GM23338 (cell line): ENCODE measurements at regions not wholly inside any gene's neighbourhood (a gene's known extent, or its start where the extent isn't known, plus 50 kb on each side); places are given as distances from the start of the nearest gene placed in this dataset.

Source experiments
- CREB1 ChIP-seq: fragments of 250-450 bp; sonication (Bioruptor Pico); IDR thresholded peaks from 2 replicates; pipeline ENCODE4 v1.5.0; 2020; ENCODE audit warnings: low read depth, mild to moderate bottlenecking, moderate library complexity
- EZH2 ChIP-seq: fragments of 200-600 bp; sonication (generic); IDR thresholded peaks from one replicate; pipeline ENCODE4 v1.8.0; 2017; ENCODE audit warnings: antibody characterized with exemption, mild to moderate bottlenecking, low read depth; ENCODE audit not compliant: unreplicated experiment
- JUNB ChIP-seq: IDR thresholded peaks from one replicate; pipeline ENCODE4 v1.6.1; 2016; ENCODE audit warnings: antibody characterized with exemption; ENCODE audit not compliant: unreplicated experiment
- POLR2AphosphoS5 ChIP-seq: IDR thresholded peaks from 2 replicates; pipeline ENCODE4 v1.6.1; 2016; ENCODE audit warnings: antibody characterized with exemption, low read depth
- TF ChIP-seq, protein P1 (sequence below), 2 experiments: fragments of 200-600 bp in 1 of 2; sonication (generic) in 1 of 2; conservative IDR thresholded peaks; 2 replicates each; pipeline versions ENCODE4 v1.5.1 to v1.6.1; 2016 to 2017; ENCODE audit warnings: antibody characterized with exemption in 2 of 2, low read depth in 2 of 2, mild to moderate bottlenecking in 2 of 2, moderate library complexity in 1 of 2
- TF ChIP-seq, protein P2 (sequence below): IDR thresholded peaks from one replicate; pipeline ENCODE4 v1.6.1; 2018; ENCODE audit warnings: antibody characterized with exemption; ENCODE audit not compliant: unreplicated experiment

DNA sequence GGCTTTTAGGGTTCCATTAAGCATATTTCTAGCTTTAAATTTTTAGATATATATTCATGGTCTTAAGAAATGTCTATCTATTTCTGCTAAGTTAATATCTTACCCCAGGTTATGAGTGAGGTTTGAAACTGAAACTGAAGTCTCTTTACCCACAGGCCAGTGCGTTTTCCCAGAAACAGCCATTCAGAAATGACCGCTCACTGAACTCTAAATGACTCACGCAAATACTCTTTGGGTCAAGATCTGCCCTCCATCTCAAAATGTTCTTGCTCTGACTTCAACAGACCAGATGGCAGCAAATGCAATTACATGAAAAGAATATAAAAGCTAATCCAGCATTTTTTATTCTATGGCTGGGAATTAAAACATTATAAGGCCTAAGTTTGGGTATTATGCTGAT lies 315.2 kb downstream of the TDRD15 start:
- TF ChIP-seq POLR2AphosphoS5 (no peak), CREB1 (no peak), EZH2 (no peak), JUNB (no peak)
- TF ChIP-seq, protein P1, sequence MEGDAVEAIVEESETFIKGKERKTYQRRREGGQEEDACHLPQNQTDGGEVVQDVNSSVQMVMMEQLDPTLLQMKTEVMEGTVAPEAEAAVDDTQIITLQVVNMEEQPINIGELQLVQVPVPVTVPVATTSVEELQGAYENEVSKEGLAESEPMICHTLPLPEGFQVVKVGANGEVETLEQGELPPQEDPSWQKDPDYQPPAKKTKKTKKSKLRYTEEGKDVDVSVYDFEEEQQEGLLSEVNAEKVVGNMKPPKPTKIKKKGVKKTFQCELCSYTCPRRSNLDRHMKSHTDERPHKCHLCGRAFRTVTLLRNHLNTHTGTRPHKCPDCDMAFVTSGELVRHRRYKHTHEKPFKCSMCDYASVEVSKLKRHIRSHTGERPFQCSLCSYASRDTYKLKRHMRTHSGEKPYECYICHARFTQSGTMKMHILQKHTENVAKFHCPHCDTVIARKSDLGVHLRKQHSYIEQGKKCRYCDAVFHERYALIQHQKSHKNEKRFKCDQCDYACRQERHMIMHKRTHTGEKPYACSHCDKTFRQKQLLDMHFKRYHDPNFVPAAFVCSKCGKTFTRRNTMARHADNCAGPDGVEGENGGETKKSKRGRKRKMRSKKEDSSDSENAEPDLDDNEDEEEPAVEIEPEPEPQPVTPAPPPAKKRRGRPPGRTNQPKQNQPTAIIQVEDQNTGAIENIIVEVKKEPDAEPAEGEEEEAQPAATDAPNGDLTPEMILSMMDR (conservative IDR thresholded peaks at IDR 0.05; ENCODE audit: low read depth in 2 of 2), result no peak
- TF ChIP-seq, protein P2, sequence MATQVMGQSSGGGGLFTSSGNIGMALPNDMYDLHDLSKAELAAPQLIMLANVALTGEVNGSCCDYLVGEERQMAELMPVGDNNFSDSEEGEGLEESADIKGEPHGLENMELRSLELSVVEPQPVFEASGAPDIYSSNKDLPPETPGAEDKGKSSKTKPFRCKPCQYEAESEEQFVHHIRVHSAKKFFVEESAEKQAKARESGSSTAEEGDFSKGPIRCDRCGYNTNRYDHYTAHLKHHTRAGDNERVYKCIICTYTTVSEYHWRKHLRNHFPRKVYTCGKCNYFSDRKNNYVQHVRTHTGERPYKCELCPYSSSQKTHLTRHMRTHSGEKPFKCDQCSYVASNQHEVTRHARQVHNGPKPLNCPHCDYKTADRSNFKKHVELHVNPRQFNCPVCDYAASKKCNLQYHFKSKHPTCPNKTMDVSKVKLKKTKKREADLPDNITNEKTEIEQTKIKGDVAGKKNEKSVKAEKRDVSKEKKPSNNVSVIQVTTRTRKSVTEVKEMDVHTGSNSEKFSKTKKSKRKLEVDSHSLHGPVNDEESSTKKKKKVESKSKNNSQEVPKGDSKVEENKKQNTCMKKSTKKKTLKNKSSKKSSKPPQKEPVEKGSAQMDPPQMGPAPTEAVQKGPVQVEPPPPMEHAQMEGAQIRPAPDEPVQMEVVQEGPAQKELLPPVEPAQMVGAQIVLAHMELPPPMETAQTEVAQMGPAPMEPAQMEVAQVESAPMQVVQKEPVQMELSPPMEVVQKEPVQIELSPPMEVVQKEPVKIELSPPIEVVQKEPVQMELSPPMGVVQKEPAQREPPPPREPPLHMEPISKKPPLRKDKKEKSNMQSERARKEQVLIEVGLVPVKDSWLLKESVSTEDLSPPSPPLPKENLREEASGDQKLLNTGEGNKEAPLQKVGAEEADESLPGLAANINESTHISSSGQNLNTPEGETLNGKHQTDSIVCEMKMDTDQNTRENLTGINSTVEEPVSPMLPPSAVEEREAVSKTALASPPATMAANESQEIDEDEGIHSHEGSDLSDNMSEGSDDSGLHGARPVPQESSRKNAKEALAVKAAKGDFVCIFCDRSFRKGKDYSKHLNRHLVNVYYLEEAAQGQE, result no peak
